ENCODE measurements at regions not wholly inside any gene's neighbourhood (a gene's known extent, or its start where the extent isn't known, plus 50 kb on each side); places are given as distances from the start of the nearest gene placed in this dataset.
"Not testable (repeated sequence)": the region's sequence is repeated elsewhere in the genome, so short reads cannot be mapped to it uniquely, and the experiment has no call there.

DNA sequence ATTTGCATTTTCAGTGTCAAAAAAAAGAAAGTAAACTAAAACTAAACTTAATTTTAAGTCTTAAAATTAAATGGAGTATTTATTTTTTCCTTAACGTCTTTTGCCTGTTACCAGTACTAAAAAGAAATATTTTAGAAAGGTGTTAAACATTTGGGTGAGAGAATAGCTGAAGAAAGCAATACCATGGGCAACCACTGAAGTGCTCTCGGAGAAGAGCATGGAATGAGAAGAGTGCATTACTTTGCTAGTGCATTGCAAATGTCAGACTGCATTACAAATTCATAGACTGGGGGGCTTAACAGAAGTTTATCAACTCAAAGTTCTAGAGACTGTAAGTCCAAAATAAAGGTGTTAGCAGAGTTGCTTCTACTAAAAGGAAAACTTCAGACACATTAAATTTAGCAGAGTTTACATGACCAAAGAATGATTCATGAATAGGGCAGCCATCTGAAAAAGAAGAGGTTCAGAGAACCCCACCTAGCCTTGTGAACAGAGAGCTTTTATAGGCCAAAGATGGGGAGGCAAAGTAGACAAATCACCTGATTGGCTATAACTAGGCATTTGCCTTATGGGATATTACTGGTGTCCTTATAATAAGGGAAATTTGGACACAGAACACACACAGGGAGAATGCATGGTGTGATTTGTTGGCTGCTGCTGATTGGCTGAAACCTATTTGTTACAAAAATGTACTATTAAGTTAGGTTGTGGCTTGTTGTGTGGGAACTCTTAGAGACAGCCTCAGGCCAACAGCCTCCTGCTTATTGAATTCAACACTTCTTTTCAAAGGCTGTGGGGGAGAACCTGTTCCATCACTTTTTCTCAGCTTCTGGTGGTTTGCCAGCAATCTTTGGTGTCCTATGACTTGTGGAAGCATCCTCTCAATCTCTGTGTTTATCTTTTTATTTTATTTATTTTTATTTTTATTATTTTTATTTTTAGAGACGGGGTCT is 106.7 kb upstream of the RREB1 start:
- DNase-seq: no peak

DNA sequence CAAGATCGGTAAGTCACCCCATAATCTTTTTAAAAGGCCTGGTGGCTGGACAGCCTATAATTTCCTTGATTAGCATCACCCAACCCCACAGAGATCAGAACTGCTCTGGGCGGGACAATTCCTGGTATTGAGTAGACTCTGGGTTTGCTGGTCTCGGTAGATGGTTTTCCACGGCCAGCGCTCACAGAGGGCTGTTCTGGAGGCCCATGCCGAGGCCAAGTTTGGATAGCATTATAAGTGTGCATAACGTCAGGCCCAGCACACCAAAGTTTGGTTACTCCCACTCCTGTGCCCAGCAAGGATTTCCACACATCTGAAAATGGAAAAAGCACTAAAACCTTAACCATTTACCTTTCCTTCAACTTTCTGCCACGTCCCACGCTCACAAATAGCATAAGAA is 104.7 kb upstream of the RREB1 start:
- DNase-seq: no peak

DNA sequence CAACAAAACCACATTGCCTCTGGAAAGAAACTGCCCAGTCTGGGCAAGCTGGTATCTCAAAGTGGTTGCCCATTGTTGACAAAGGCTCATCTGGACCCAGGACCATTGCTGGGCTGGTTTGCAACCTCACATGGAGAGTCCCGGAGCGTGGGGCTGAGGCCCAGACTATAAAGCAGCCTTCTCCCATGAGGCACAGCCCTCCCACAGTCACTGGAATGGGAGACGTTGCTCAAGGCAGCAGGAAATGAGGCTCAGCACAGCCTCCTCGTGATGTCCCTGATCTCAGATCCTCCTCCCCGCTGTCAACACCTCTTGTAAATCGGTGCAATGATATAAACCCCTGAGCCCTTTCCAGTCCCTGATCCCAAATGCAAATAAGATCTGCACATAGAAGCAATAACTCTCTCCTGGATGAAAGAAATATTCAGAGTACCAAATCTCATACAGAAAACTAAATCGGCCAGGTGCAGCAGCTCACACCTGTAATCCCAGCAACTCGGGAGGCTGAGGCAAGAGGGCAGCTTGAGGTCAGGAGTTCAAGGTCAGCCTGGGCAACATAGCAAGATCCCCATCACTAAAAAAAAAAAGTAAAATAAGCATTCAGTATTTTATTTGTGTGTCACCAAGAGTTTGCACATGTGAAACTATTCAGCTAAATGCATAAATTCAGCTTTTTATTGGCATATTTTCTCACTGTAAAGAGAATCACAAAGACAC is 103.0 kb upstream of the RREB1 start:
- no peak for DNase-seq

DNA sequence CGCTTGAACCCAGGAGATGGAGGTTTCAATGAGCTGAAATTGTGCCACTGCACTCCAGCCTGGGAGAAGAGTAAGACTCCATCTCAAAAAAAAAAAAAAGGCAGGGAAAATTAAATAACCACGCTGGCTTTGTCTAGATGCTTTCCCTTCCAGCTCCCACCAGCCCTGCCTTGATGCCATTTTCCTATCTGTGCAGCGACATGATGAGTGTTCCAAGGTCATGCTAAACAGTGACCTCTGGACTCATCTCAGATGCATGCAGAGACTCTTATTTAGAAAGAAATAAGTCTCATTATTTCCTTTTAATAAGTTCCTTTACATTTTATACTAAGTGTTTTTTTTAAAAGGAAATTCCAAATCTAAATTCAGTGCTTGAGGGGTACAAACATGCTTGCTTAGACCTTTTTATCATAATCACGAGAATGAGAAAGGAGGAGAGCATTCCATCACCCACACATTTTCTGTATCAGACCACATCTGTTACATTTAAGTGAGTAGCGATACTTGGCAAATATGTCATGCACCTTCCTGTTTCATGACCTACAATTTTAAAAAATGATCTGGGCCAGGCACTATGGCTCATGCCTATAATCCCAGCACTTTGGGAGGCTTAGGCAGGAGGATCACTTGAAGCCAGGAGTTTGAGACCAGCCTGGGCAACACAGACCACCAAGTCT is 101.1 kb upstream of the RREB1 start:
- no peak for DNase-seq

DNA sequence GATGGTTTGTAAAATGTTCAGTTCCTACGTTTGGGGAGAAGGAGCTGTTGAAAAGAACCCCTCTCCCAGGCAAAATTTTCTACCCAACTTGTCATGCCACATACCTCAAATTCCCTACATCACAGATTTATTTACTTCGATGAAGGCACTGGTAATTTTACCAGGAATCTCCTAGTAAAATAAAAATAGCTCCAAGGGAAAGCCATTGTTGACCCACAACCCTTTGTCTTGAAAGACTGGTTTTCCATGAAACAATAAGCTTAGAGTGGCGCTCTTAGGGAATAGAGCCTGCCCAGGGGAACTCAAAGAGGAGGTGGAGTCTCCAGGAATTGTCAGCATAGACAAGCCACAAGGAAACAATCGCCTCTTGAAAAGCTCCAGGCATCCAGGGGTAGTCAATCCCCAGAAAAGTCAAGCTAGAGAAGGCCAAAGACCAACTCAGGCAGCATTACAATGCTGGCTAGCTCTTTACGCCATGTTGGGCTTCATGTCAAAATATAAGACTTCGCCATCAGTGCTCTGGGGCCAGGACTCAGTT is 99.2 kb upstream of the RREB1 start:
- DNase-seq: no peak

DNA sequence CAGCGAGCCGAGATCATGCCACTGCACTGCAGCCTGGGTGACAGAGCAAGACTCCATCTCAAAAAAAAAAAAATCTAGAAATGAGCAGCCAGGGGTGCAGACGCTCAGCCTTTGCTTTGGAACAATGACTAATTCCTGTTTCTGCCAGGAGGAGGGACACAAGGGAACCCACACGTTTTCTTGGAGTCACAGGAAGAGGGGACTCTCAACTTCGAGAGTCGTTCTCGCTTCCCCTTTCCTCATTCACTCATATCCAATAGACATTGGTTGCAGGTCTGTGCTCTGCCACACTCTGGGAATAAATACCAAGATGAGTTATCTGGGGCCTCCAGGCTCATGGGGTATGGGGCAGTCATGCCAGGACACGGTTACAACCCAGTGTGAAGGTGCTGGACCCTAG is 91.5 kb upstream of the RREB1 start:
- DNase-seq: no peak

DNA sequence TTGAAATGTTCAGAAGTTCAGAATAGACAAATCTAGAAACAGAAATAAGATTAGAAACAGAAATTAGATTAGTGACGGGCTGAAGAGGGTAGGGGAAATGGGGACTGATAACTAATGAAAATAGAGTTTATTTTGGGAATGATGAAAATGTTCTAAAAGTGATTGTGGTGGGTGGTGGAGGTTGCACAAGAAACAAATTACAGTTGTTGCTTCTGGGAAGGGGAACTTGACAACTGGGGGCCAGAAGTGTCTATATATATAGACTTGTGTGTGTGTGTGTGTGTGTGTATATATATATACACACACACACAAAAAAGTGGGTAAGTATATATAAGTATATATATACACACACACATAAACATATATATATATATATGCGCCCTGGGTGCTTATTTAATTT is 86.5 kb upstream of the RREB1 start:
- no peak for DNase-seq

DNA sequence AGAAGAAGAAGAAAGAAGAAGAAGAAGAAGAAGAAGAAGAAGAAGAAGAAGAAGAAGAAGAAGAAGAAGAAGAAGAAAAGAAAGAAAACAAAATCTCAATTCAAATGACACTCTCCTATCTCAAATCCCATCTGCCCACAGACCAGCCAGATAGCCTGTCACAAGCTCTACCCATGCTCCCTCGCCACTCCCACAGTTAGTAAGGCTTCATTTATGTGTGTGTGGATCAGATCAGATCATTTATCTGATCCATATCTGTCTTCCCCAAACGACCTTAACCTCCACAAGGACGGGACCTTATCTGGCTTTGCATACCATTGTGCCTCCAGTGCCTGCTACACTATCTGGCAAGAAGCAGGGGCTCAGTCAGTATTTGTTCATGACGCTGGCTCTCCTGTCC is 81.9 kb upstream of the RREB1 start:
- no peak for DNase-seq

DNA sequence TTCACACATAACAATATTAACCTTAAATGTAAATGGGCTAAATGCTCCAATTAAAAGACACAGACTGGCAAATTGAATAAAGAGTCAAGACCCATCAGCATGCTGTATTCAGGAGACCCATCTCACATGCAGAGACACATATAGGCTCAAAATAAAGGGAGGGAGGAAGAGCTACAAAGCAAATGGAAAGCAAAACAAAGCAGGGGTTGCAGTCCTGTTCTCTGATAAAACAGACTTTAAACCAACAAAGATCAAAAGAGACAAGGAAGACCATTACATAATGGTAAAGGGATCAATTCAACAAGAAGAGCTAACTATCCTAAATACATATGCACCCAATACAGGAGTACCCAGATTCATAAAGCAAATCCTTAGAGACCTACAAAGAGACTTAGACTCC is 78.8 kb upstream of the RREB1 start:
- not testable (repeated sequence) for DNase-seq

DNA sequence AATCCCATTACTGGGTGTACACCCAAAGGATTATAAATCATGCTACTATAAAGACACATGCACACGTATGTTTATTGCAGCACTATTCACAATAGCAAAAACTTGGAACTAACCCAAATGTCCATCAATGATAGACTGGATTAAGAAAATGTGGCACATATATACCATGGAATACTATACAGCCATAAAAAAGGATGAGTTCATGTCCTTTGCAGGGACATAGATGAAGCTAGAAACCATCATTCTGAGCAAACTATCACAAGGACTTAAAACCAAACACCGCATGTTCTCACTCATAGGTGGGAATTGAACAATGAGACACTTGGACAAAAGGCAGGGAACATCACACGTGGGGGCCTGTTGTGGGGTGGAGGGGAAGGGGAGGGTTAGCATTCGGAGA is 76.8 kb upstream of the RREB1 start:
- not testable (repeated sequence) for DNase-seq

DNA sequence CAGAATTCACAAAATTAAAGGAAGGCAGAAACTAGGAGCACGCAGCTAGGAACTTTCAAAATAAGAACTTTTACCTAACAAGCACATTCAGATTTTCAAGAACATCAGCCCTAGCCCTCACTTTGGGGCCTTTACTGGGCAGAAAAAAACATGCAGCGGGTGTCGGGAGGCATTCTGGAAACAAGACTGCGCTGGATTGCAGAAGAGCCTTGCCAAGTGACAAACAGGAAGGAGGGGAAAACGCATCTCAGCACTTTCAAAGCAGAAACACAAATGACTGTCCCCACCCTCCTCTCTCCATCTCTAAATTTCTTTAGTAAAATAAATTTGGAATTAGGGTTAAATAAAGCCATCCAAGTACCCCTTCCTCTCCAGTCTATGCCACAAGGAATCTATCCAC is 74.6 kb upstream of the RREB1 start:
- peak in 1 of 56 donors; percentile 9 for DNase-seq

DNA sequence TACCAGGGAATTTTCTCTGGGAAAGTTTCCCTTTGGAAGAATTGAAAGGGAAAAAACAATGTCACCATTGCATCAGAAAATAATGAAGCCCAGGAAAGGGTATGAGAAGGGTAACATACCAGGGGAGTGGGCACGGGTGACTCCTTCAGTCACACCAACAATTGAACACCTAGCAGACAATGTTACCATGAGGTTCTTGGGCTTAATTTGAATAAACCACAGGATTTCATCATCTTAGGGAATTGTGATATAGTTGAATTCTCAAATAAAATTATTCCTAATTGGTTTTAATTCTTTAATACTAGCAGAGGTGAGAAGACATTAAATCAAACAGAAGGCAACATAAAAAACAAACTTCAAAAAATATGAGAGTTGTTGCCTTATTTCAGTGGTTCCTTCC is 73.7 kb upstream of the RREB1 start:
- DNase-seq: no peak

DNA sequence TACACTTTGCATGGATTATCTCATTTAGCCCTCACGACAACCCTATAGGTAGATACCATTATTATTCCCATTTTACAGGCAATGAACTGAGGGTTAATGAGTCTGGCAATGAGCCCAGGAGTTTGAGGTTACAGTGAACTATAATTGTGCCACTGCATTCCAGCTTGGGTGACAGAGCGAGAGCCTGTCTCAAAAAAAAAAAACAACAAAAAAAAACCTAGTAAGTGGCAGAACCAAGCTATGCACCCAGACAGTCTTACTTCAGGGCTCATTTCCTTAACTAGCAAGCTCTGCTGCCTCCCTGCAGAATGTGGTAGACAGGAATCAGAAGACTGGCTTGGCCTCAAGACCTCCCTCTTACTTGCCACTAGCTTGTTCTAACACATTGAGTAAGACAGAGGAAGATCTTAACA is 71.9 kb upstream of the RREB1 start:
- no peak for DNase-seq

DNA sequence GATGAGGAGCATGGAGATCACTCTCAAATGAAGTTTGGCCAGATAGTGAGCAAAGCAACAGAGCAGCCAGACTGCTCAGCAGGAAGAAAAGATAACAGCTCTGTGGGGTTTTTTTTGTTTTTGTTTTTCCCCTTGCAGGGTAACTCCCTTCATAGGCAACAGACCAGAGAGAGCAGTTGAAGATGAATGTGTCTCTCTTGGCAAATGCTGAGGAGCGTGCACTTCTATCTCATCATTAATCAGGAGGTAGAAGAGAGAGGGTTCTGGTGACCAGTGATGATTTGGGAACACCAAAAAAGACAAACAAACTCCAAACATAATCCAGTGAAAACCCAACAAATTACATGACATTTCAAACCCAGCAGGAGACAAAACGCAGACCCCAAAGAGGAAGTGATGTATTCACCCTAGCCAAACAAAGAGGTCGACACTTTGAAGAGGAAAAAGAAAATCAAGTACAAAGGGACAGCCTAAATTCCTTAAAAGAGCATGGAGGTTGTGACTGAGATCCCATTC is 66.2 kb upstream of the RREB1 start:
- DNase-seq: no peak

DNA sequence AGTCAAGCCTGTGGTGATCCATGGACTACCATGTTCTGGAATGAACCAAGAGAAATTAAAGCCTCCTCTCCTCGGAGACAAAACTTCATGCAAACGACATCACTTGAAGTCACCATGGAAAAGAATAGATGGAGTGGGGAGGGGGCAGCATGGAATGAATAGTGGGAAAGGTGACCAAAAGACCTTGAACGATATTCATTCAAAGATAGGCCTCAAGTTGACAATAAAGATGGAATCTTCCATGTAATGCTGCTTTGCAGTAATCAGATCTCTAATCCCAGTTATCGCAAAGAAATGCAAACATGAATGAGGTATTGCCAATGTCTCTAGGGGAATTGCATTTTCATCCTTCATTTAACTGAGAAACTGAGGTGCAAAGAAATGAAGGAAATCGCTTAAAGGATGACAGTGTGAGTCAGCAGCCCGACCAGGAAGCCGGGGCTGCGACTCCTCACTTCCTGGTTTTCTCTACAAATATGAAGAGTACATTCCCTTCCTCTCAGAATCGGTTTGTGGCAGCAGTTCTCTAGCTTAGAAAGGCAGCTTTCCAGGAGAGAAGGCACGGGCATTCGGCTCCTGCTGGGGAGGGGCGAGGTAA is 65.6 kb upstream of the RREB1 start:
- peak in 2 of 56 donors; percentile 10 to 19 for DNase-seq

DNA sequence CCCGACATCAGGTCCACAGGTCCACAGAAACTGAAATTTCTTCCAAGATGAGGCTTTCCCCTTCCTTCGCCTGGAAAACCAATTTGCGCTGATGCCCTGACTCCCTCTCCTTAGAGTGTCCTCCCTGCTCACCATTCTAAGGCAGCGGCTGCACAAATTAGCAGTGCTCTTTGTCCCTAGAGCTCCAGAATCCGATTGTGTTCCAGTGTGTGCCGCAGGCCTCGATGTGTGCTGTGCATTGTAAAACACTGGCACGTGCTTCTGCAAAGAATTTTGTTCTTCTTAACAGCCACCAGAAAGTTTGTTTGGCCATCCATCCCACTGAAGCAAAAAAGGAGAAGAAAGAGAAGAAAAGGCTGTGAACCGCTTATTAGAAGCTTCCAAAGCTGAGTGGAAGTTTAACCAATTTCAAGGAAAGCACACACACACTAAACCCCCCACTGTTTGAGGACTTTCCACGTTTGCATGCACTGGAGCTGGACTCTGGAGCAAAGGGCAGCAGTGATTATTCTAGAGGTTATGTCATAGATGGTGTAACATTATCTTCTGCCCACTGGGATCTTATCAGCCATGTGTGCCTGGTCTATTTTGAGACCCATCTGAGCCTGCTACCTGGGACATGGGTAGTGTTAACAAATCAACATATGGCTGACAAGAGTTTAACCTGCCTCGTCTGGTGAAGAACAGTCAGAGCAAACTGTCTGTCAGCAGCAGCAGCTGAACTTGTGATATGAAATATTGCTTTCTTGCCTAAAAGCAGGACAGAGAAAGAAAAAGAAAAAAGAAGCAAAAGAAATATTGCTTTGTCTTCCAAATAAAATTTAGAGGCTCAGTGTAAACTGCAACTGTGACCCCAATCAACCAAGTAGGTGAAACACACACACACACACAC is 64.9 kb upstream of the RREB1 start:
- peak in 1 of 56 donors; percentile 10 for DNase-seq

DNA sequence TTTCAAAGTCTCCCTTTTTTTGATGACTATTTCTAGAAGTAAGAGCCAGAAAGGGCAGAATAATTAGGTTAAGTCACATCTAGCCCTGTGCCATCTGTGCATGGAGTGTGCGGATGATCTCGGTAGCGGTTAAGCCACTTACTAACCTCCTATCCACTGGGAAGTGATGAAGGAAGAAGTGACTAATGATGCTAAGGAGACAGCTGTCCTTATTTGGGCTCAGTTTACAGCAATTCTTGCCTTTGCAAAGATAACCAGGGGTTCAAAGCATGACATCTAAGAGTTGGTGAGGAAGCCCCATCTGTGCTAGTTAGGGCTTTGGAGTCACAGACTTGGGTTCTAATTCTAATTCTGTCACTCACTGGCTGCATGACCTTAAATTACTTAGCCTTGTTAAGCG is 62.4 kb upstream of the RREB1 start:
- DNase-seq: no peak

DNA sequence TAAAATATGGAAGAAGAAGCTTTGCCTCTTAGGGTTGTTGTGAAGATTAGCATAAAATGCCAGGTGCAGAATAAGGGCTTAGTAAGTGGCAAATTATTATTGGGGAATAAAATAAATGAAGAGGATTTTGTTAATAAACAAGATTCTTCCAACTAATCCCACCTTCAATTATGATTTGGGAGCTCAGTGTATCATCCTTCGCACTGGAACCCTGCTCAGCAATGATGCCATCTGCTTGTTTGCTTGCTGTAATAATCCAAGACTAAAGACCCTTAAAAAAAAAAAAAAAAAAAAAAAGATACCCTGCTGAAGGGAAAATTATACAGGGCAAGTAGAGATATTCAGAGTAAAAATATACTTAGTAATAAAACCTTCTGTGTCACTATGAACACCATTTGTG is 62.0 kb upstream of the RREB1 start:
- no peak for DNase-seq

DNA sequence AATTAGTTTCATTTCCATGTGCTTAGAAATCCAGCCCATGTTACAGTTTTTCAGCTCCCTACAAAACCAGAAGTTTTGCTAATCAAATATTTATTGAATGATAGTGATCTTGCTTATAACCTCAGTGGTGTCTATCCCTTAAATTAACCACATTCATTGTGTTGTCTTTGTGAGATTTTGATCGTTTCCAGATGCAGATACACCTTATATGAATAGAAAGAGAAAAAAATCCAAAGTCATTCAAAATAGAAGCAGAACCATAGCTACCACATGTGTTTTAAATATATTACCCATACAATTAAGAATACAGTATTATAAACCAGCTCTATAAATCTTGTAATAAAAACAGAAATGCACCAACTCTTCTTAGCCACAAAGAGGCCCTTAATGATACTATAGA is 60.6 kb upstream of the RREB1 start:
- no peak for DNase-seq

DNA sequence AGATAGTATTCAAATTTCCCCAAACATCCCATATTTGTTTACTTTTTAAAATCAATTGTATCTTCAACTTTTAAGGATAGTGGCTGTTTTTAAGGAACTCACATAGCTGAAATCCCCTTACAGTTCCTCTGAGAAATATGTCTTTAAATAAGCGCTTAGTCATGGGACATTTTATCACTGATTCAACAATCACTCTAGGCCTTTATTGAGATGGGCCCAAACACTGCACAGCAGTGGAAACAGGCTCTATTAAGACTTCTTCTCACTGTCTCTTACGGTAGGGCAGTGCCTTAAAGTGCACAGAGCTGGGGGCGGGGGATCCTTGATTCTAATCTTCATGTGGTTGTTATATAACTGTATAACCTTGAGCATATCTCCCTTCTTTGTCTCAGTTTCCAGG is 59.8 kb upstream of the RREB1 start:
- DNase-seq: no peak

Data from amygdala (tissue), 56 donors.